Right lobe of liver (tissue), 6 donors: ENCODE measurements at regions not wholly inside any gene's neighbourhood (a gene's known extent, or its start where the extent isn't known, plus 50 kb on each side); places are given as distances from the start of the nearest gene placed in this dataset.
A peak's percentile ranks its signal among the peaks of the same experiment; 100 is the strongest.

Experiments
- ATAC-seq, 4 donors: fragments of 200-7000 bp; cut with Tn5 transposase; one replicate each; pipeline ENCODE4 v1.9.1; 2020; ENCODE audit warnings: mild to moderate bottlenecking in 4 of 4, moderate library complexity in 4 of 4
- DNase-seq, 3 donors: peaks; one replicate each; pipeline ENCODE4 v3.0.0-alpha.2; 2020
- H3K27ac ChIP-seq, 3 donors: fragments of 200-600 bp; one replicate each; pipeline ENCODE4 v1.8.0; 2022
- H3K27me3 ChIP-seq, 2 donors: fragments of 200-600 bp; one replicate each; pipeline ENCODE4 v1.8.0; 2022
- H3K36me3 ChIP-seq, 4 donors: fragments of 200-600 bp; sonication (generic) in 1 of 4; one replicate each; pipeline versions ENCODE4 v1.5.1 to v1.8.0; 2017 to 2022; ENCODE audit warnings: control low read depth in 1 of 4
- H3K4me1 ChIP-seq, 4 donors: fragments of 200-600 bp; sonication (generic) in 1 of 4; one replicate each; pipeline versions ENCODE4 v1.5.1 to v1.8.0; 2017 to 2022; ENCODE audit warnings: control low read depth in 1 of 4
- H3K4me3 ChIP-seq, 3 donors: fragments of 200-600 bp; one replicate each; pipeline ENCODE4 v1.8.0; 2022
- H3K9me3 ChIP-seq, 4 donors: fragments of 200-600 bp; sonication (generic) in 1 of 4; one replicate each; pipeline versions ENCODE4 v1.5.1 to v1.8.0; 2017 to 2022; ENCODE audit warnings: control low read depth in 1 of 4
- POLR2A ChIP-seq: fragments of 450-650 bp; IDR thresholded peaks from one replicate; pipeline ENCODE4 v1.6.1; 2017; ENCODE audit warnings: antibody characterized with exemption, mild to moderate bottlenecking
- whole genome bisulfite sequencing: methylation state at CpG from one replicate; pipeline ENCODE4 v1.1.6; 2018; ENCODE audit warnings: low coverage, low lambda C conversion rate; ENCODE audit not compliant: insufficient coverage; ENCODE audit errors: missing lambda C conversion rate; 5-methylcytosine and 5-hydroxymethylcytosine counted together
- intact Hi-C, 2 donors: fragments of 100-400 bp; cut with DNase I; formaldehyde crosslinking; loops; one replicate each; pipeline versions ENCODE4 v1.11.2 to v1.14.1; 2022
- TF ChIP-seq, protein P1 (sequence below), 4 donors: fragments of 200-600 bp in 3 of 4; fragments of 450-650 bp in 1 of 4; IDR thresholded peaks; one replicate each; pipeline versions ENCODE4 v1.5.1 to v1.8.0; 2016 to 2022; ENCODE audit warnings: antibody characterized with exemption in 4 of 4, mild to moderate bottlenecking in 2 of 4
- donor health status: DM: no; HTN: yes; CAD: no.
- donor health status: DM: no; HTN: no; CAD: no.
- donor health status: DM: no; HTN: no; CAD: no.
- donor health status: DM: no; HTN: yes; CAD: no.
- donor health status: DM: no; HTN: yes; CAD: no.

DNA sequence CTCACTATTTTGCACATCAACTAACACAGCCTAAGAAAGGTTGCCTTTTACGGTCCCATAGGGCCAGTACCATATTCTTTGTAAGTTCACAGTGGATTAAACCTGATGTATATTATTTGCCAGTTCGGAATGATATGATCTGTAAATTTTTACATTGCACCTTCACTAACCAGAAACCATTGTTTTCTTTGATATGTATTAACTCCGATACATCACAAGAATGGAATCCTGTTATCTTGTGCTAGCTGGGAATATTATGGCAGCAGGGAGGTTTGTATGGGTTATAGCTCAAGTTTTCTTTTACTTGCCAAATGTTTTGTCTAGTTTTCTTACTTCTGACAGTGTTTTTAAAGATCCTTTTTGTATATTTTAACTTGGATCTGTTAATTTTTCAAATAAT lies 51.4 kb upstream of the S1PR1 start:
- H3K4me1 ChIP-seq: no peaks in the 10 kb centered on the region
- no peaks in the 10 kb centered on the region for H3K9me3 ChIP-seq
- intact Hi-C loops: no loop called here
- no peaks in the 10 kb centered on the region for H3K27me3 ChIP-seq
- H3K36me3 ChIP-seq: no peaks in the 10 kb centered on the region
- H3K27ac ChIP-seq: no peak overlapping the region
- no peak overlapping the region for H3K4me3 ChIP-seq
- TF ChIP-seq, protein P1, sequence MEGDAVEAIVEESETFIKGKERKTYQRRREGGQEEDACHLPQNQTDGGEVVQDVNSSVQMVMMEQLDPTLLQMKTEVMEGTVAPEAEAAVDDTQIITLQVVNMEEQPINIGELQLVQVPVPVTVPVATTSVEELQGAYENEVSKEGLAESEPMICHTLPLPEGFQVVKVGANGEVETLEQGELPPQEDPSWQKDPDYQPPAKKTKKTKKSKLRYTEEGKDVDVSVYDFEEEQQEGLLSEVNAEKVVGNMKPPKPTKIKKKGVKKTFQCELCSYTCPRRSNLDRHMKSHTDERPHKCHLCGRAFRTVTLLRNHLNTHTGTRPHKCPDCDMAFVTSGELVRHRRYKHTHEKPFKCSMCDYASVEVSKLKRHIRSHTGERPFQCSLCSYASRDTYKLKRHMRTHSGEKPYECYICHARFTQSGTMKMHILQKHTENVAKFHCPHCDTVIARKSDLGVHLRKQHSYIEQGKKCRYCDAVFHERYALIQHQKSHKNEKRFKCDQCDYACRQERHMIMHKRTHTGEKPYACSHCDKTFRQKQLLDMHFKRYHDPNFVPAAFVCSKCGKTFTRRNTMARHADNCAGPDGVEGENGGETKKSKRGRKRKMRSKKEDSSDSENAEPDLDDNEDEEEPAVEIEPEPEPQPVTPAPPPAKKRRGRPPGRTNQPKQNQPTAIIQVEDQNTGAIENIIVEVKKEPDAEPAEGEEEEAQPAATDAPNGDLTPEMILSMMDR (IDR thresholded peaks at IDR 0.05): no peak
- no peak for TF ChIP-seq POLR2A
- no peak for DNase-seq
- WGBS: 96% methylated on average over 3 of the region's 3 CpGs
- no peak for ATAC-seq

- no peak for TF ChIP-seq POLR2A
- TF ChIP-seq, protein P1 (IDR thresholded peaks at IDR 0.05): no peak
- intact Hi-C loops: no loop called here
- WGBS: 20% methylated on average over 3 of the region's 3 CpGs
- peak; percentile 30 to 63 (median 60) for ATAC-seq
- Histone ChIP-seq H3K4me1 (no peaks in the 10 kb centered on the region), H3K27ac (no peak overlapping the region), H3K4me3 (no peak overlapping the region), H3K9me3 (no peaks in the 10 kb centered on the region), H3K27me3 (no peaks in the 10 kb centered on the region), H3K36me3 (no peaks in the 10 kb centered on the region)
- no peak for DNase-seq
These were observed 53.5 kb upstream of the S1PR1 start for GRCh38 chr1:101183388-101183699.

DNA sequence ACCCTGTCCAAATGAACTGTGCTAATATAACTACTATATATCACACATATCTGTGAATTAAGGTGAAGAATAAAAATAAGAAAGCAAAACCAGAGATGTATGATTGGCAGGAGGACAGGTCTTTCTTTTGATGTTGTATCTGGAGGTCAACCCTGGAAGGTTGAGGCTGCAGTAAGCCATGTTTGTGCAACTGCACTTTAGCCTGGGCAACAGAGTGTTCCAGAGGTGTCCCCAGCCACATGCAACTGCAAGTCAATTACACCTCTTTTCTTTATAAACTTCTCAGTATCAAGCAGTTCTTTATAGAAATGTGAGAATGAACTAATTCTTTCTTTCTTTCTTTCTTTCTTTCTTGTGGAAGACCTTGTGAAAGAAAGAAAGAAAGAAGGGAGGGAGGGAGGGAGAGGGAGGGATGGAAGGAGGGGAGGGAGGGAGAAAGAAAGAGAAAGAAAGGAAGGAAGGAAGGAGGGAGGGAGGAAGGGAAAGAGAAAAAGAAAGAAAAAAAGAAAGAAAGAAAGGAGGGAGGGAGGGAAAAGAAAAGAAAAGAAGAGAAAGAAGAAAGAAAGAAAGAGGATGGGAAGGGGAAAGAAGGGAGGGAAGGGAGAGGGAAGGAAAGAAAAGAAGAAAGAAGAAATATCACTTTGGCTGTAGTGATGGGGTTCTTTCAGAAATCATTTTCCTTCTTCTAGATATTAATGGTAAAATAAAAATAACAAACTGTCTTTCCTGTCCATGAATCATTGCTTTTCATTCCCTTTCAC lies 54.0 kb upstream of the S1PR1 start:
- Histone ChIP-seq H3K27ac (no peak overlapping the region), H3K9me3 (no peaks in the 10 kb centered on the region), H3K4me3 (no peak overlapping the region), H3K4me1 (no peaks in the 10 kb centered on the region), H3K36me3 (no peaks in the 10 kb centered on the region), H3K27me3 (no peaks in the 10 kb centered on the region)
- no peak for DNase-seq
- intact Hi-C loops: no loop called here
- ATAC-seq: peak in 2 of 4 donors; percentile 39 to 61
- TF ChIP-seq POLR2A: no peak
- TF ChIP-seq, protein P1 (IDR thresholded peaks at IDR 0.05): no peak

- intact Hi-C loops: no loop called here
- TF ChIP-seq POLR2A: no peak
- TF ChIP-seq, protein P1 (IDR thresholded peaks at IDR 0.05): no peak
- Histone ChIP-seq H3K27me3 (no peaks in the 10 kb centered on the region), H3K4me1 (no peaks in the 10 kb centered on the region), H3K36me3 (no peaks in the 10 kb centered on the region), H3K27ac (no peak overlapping the region), H3K4me3 (no peak overlapping the region), H3K9me3 (no peaks in the 10 kb centered on the region)
- peak; percentile 22 to 84 (median 54) for ATAC-seq
- no peak for DNase-seq
- WGBS: 74% methylated on average over 4 of the region's 5 CpGs
These were observed 54.9 kb upstream of the S1PR1 start for GRCh38 chr1:101181930-101182329.
